GM19395 (cell line): ENCODE measurements at regions not wholly inside any gene's neighbourhood (a gene's known extent, or its start where the extent isn't known, plus 50 kb on each side); places are given as distances from the start of the nearest gene placed in this dataset.

Experiments
- ATAC-seq: cut with Tn5 transposase; IDR thresholded peaks from one replicate; pipeline ENCODE4 v1.9.1; 2021; ENCODE audit warnings: mild to moderate bottlenecking, moderate library complexity; ENCODE audit not compliant: unreplicated experiment

GRCh38 chr2:76326636-76327035, 615.9 kb upstream of the GCFC2 start:
- ATAC-seq, result no peak

DNA sequence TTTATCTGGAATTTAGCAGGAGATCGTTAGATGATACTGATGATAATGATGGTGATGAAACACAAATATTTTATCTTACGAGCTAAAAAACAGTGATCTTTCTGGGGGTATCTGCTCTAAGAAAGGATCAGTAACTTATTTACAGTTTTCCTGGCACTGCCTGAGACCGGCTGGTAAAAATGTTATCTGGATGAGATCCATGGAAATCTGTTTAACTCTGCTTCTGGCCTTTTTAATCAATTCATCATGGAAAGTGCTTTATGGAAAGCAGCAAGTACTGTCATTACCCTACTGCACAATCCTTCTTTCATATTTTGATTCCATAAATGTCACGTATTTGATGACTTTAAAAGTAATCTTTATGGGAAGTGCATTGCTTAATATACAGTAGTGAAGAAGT, 612.7 kb upstream of the GCFC2 start:
- ATAC-seq, result no peak

GRCh38 chr2:76320716-76321115, 610.0 kb upstream of the GCFC2 start:
- ATAC-seq, result no peak

GRCh38 chr2:76318848-76319360, 608.2 kb upstream of the GCFC2 start:
- ATAC-seq, result no peak

DNA sequence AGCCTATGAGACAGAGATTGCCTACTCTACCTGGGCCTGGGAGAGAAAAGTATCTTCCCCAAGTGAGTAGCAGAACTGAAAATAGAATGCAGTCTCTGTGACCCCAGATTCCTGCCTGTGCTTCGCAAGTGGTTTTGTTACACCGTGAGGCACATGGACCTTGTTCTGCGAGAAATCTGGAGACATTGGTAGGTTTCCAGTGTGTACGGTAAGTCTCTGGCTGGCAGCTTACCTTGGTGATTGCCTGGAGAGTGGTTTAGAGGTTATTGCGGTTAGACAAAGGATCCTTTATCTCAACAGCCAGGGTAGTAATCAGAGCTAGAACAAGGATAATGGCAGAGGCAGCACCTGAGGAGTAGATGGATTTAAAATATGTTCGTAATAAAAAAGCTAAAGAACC, 606.0 kb upstream of the GCFC2 start:
- no peak for ATAC-seq

DNA sequence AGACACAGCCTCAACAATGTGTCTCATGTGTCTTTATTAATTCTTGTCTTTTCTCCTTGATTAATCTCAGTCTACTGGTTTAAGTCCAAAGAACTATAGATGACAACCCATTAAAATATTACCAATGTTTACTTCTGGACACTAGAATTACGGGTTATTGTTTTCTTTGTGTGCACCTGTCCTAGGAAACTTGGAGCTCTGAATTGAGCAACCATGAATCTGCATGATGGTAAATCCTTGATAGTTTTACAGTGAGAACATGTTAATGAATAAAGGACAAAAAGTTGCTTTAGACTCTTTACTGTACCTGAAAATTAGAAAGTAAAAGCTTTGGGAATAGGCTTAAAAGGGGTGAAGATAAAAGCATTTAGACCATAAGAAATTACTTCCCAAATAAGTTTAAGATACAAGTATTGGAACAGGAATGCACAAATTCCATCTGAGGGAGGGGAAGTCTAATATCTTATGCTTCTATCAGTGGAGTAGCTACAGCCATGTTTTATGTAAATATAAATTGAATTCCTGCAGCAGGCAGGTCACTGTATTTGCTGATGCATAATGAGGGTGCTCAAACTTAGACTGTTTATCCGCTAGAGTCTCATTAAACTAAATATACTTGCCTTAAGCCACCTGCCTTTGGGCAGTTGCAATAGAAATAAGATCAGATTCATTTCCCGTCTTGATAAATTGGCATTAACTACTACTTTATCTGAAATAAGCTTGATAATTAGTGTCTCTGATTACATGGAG, 603.7 kb upstream of the GCFC2 start:
- ATAC-seq, result no peak

DNA sequence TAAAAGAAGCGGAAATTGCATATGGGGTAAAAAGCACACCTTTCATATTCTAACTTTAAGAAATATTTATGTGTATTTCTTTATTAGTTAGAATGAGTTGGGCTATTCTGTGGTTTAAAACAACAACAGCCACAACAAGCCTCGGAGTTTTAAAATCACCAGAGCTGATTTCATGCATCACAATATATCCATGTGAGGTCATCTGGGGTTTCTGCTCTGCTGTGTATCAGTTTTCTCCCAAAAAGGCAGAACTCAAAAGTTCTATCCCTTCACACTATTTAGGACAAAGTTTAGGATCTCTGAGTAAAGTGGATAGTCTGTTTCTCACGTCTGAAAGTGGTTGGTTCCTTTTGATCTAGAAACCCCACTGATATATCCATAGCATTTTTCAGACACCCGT, 601.5 kb upstream of the GCFC2 start:
- ATAC-seq, result no peak

GRCh38 chr2:76311728-76312127, 601.0 kb upstream of the GCFC2 start:
- ATAC-seq, result no peak

- ATAC-seq, result no peak
Measured at GRCh38 chr2:76310894-76311633, 600.3 kb upstream of the GCFC2 start.

- no peak for ATAC-seq
Measured at GRCh38 chr2:76307495-76307894, 596.8 kb upstream of the GCFC2 start.

GRCh38 chr2:76298041-76298440, 587.3 kb upstream of the GCFC2 start:
- ATAC-seq, result no peak

- ATAC-seq, result no peak
Measured at GRCh38 chr2:76296438-76296837, 585.7 kb upstream of the GCFC2 start.

DNA sequence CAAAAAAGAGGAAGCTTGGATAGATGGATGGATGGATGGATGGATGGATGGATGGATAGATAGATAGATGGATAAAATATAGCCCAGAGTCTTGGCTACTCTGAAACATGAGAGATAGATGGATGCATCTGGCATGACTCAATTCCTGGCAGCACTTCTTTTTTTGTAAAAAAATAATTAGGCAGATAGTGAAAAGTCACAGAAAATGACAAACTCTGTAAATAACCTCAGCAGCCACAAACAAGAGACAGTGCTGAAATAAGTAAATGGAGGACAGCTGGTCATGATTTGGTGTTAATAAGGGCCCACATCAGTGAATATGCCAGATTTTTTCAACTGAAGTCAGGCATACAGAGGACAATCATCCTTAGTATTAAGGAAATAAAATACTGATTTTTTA, 585.0 kb upstream of the GCFC2 start:
- ATAC-seq, result no peak

GRCh38 chr2:76288598-76288997, 577.9 kb upstream of the GCFC2 start:
- ATAC-seq, result no peak

DNA sequence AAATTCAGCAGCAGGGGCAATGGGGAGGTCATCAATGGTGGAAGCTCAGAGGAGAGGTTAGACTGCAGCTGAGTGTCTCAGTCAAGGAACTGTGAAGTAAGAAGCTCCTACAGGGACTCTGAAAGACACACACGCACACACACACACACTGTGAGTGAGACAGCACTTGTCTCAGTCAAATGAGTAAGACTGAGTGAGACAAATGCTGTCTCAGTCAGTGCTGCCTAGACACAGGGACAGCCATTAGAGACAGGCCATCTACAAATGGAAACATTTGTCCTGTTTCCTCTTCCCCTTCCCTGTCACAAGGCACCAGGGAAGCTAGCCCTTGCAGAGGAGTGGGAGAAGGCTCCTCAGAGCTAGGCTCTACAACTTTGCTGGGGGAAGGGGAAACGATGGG, 577.4 kb upstream of the GCFC2 start:
- no peak for ATAC-seq

DNA sequence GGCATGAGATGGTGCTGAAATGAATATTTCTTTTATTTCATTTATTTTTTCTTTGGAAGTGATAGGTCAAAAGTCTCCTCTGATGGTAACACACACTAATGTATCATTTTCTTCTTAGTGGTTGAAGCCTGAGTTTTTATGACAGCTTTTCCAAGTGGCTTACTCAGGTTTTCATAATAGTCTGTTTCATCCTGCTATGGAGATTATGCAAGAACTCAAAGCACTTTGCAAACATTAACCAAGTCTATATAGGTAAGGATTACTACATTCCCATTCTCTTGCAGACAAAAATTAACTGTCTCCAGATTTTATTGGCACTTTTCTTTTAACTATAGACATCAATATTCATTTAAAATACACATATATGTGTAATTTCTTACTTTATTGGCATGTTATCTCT, 572.6 kb upstream of the GCFC2 start:
- no peak for ATAC-seq

DNA sequence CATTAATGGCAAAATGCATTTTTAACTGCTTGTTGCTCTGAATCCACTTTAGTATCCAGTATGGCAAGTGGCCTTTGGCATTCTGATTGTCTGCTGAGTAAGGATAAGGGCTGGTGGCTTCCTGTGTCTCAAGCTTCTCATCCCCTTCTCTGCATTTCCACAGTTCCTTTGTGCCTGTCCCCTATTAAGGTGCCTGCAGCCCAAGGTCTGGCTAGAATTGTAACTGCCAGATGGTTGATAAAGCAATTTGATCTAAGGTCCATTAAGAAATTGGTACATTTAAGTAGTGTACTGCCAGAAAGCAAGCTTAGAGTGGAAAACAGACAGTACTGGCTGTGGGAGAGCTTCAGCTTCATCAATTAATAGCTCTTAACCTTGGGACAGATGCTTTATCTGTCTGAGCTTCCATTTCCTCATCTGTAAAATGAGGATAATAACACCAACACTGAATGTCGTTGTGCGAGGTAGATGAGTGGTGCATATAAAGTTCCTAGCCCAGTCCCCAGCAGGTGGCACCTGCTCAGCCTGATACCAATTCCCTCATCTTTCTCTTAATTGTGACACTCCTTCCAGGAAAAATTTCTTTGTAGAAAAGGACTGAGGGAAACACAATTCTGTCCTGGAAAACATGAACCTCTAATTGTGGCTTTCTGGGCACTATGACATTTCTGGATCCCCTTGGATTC, 570.6 kb upstream of the GCFC2 start:
- ATAC-seq, result no peak

GRCh38 chr2:76280686-76281085, 570.0 kb upstream of the GCFC2 start:
- ATAC-seq, result no peak

DNA sequence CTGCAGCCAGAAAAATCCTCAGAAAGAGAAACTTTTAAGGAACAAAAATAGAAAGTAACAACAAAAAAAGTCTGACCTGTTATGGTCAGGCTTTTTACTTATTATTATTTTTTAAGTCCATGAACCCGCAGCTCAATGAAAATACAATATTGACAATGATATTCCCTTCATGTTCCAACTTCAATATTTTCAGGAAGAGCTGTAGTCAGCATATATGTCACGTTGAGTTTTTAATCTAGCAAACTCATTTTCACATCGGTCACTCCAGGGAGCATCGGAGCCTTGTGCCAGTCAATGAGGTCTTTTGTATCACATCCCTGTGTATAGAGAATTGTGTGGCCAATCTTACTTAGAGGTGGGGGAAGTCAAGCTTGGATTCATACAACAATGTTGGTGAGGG, 568.4 kb upstream of the GCFC2 start:
- ATAC-seq, result no peak

- no peak for ATAC-seq
Measured at GRCh38 chr2:76275788-76276187, 565.1 kb upstream of the GCFC2 start.

DNA sequence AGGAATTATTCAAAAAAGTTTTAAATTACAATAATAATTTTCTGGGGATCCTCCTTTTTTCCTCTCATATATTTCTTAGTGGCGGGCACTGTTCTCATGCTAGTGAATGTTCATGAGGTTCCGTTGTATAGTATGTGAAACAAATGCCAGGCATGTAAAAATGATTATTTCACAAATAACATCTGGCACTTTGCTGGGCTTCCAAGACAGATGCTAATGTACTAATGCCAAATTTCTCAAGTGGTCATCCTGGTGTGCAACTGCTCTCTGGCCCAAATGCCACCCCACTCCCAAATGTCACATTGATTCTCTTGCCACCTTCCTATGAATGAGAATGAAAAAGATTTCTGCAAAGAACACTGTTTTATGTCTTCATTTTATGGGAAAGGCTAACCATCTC, 564.0 kb upstream of the GCFC2 start:
- ATAC-seq, result no peak

- no peak for ATAC-seq
Measured at GRCh38 chr2:76274160-76274559, 563.4 kb upstream of the GCFC2 start.
